Superior temporal gyrus (tissue), 1 donor: ENCODE measurements at regions not wholly inside any gene's neighbourhood (a gene's known extent, or its start where the extent isn't known, plus 50 kb on each side); places are given as distances from the start of the nearest gene placed in this dataset.

Experiments used
- DNase-seq: peaks from one replicate; pipeline ENCODE4 v3.0.0-alpha.2; 2016; ENCODE audit errors: extremely low spot score

DNA sequence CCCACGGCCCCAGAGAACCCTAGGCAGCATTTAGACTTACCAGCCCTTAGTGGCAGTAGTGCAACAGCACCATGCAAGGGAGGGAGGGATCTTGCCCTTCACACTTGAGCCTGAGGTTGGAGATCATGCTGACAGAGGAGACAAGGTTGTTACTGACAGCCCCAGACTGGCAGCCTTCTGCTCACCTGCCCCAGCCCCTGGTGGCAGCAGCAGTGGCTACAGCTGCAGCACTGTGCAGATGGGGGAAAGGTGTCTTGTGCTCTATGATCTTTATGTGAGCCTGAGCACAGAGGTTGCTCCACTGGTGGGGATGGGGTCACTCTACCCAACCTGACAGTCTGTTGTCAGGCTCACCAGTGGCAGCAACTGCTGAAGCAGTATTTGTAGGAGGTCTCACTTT lies 501.2 kb upstream of the LRRTM4 start:
- DNase-seq = no peak

DNA sequence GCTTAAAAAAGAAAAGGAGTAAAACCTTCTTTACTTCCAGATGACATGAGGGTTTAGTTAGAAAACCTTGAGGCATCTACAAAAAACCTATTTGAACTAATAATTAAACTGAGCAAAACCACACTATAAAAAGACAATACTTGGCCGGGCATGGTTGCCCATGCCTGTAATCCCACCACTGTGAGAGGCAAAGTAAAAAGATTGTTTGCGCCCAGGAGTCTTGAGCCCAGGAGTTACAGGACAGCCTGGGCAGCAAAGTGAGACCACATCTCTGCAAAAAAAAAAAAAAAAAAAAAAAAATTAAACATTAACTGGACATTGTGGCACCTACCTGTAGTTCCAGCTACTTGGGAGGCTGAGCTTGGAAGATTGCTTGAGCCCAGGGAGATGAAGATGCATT lies 502.8 kb upstream of the LRRTM4 start:
- DNase-seq = no peak

GRCh38 chr2:78029392-78029995 lies 507.3 kb upstream of the LRRTM4 start:
- DNase-seq = no peak

DNA sequence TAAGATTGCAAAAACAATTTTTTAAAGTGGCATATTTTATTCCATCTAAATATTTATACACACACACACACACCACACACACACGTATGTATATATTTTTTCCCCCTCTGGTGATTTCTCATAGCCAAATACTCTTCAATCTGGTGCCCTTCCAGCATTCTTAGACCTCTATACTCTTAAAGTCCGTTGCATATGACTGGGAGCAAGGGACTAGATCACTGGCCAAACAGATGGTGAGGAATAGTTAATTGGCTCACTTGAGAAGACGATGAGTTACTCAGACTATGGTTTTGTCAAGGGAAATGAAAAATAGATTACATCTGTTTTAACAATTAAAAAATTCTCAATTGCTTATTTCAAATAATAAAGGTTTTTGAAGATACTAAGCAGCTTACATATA lies 512.5 kb upstream of the LRRTM4 start:
- DNase-seq = no peak

DNA sequence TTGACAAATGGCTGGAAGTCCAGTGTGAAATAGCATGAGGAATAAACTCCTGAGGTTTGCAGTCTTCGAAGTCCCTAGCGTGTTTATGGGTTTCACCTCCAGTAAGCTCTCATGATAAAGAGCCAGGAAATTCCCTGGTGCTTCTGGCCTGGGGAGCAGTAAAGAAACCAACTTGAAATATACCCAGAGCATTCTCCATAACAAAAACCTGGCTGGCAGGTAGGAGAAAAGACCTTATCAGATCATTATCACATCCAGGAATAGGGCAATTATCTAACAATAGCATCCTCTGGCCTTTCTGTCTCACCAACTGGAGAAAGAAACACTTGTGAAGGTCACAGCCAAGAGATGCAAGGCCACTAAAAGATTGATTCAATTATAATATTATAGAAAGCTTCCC lies 513.6 kb upstream of the LRRTM4 start:
- DNase-seq = no peak

DNA sequence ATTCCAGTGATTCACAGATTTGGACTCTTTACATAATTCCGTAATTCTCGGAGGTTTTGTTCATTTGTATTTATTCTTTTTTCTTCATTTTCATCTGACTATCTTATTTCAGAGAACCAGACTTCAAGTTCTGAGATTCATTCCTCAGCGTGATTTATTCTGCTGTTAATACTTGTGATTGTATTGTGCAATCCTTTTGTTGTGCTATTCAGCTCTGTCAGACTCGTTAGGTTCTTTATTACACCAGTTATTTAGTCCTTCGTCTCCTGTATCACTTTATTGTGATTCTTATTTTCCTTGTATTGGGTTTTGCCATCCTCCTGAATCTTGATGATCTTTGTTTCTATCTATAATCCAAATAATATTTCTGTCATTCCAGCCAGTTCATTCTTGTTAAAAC lies 529.3 kb upstream of the LRRTM4 start:
- no peak for DNase-seq

GRCh38 chr2:78056976-78057375 lies 534.8 kb upstream of the LRRTM4 start:
- DNase-seq = no peak

- no peak for DNase-seq
Observed at GRCh38 chr2:78061301-78061700, 539.1 kb upstream of the LRRTM4 start.

- no peak for DNase-seq
Observed at GRCh38 chr2:78061732-78062131, 539.6 kb upstream of the LRRTM4 start.

DNA sequence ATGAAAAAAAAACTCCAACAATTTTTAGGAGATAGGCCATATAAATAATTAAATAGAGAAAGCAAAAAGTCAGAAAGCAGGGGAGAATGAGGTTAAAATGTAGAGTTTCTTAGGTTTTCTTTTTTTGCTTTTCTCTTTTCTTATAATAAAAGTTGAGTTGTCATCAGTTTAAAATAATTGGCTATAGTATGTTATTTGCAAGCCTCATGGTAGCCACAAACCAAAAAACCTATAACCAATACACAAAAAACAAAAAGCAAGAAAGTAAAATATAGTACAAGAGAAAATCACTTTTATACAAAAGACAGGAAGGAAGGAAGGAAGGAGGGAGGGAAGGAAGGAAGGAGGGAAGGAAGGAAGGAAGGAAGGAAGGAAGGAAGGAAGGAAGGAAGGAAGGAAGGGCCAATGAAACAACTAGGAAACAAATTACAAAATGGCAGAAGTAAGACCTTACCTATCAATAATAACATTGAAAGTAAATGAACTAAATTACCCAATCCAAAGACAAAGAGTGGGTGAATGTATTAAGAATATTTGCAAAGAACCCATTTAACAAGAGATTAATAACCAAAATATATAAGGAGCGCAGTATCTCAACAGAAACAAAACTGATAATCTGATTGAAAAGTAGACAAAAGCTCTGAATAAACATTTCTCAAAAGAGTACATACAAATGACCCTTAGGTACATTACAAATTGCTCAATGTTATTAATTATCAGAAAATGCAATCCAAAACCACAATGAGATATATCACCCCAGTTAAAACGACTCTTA lies 541.3 kb upstream of the LRRTM4 start:
- DNase-seq = no peak

DNA sequence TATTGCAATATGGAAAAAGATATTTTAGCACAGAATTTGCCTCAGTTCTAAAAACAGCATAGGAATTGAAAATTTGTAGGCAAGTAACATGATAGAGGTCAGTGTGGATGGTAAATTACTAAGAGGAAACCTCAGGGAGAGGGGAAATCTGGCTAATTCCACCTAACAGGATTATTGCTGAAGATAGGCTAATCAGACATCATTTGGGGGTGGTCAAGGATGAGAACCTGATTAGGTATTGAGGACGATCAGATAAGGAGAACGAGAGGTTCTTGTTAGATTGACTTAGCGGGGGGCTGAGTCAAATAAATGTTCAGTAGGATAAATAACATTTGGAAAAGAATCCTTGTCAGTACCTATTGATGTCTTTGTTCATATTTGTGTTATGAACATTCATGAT lies 543.2 kb upstream of the LRRTM4 start:
- DNase-seq = no peak

DNA sequence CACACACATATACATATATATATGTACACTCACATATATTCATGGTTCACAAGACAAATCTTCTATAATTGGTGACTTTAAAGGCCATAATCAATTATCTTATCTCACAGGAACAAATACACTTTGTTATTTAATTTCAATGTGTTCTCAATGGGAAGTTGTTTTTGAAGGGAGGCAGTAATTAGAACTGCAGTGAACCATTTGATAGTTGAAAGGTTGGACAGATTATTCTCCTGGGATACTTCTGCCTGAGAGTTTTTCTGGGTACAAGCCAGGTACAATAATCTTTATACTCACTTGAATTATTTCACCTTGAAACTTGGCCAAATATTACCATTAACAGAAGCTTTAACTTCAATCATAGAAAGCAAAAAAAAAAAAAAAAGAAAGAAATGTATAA lies 546.6 kb upstream of the LRRTM4 start:
- no peak for DNase-seq

GRCh38 chr2:78070693-78071092 lies 548.5 kb upstream of the LRRTM4 start:
- DNase-seq = no peak

DNA sequence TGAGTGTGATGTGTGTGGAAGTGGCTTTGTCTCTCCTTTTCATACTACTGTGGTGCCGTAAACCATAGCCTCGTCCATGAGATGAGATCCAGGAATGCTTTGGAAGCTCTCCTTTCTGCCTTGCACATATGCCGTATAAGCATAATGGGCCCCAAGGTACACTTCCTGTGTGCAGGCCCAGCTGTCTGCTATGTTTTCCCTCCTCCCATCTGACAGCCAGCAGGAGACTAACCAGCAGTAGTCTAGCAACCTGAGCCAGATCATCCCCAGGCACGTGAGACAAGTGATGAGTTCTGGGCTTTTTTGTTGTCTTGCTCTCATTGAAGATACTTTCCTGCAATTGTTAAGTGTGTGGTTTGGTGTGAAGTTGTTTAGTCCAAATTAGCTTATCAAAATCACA lies 555.5 kb upstream of the LRRTM4 start:
- no peak for DNase-seq

- DNase-seq = no peak
Observed at GRCh38 chr2:78082555-78082954, 560.4 kb upstream of the LRRTM4 start.

- no peak for DNase-seq
Observed at GRCh38 chr2:78093436-78093835, 571.3 kb upstream of the LRRTM4 start.

DNA sequence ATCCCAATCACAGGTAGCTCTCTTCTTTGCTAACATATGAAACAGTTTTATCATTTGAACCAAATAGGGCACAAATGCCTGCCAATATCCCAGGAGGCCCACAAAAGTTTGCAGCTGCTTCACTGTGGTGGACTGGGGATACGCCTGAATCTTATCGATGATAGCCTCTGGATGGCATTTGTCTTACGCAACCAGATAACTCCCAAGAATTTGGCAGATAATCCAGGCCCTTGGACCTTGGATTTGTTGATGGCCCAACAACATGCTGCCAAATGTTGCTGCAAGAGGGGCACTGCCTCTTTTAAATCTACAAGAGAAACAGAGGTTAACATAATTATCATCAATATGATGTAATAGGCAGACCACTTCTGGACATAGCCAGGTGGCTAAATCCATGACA lies 587.1 kb upstream of the LRRTM4 start:
- DNase-seq = no peak

GRCh38 chr2:78115291-78115690 lies 593.1 kb upstream of the LRRTM4 start:
- no peak for DNase-seq

- no peak for DNase-seq
Observed at GRCh38 chr2:78118037-78118436, 595.9 kb upstream of the LRRTM4 start.

DNA sequence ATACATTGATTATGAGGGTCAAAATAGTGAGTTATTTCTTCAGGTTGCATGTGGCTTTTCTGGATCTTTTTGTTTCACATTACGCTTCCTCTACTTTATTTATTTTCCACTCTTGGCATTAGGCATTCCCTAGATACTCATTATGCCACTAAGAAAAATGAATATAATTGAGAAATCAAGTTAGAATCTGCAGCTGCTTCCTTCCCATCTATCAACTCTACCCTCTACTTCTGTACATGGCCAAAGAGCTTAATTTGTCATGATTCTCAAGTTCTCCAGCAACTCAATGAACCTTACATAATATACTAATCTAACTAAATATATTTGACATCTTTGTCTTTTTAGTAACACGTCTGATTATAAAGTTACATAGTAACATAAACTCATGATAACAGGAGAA lies 598.1 kb upstream of the LRRTM4 start:
- DNase-seq = no peak

GRCh38 chr2:78125042-78125441 lies 602.9 kb upstream of the LRRTM4 start:
- no peak for DNase-seq

DNA sequence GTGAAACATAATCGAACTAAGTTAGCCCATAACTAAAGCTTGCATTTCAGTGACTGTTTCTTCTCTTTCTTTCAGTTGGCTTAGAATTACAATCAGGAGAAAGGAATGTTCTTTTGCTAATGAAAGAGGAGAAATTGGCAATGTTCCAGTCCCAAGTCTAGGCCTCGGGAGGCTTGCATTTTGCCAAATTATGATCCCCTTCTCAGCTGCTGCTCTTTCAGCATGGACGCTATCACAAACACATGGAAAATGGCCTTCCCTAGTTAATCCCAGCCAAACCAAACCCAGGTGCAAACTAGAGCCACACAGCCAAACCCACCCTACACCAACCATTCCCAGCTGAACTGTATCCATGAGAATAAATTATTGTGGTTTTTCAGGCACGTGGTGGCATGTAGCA lies 605.2 kb upstream of the LRRTM4 start:
- no peak for DNase-seq
